Ureter (tissue), 1 donor: ENCODE measurements at regions not wholly inside any gene's neighbourhood (a gene's known extent, or its start where the extent isn't known, plus 50 kb on each side); places are given as distances from the start of the nearest gene placed in this dataset.

Experiments
- DNase-seq: peaks from one replicate; pipeline ENCODE4 v3.0.0-alpha.2; 2020; ENCODE audit warnings: low spot score
- donor health status: DM: yes; HTN: yes; CAD: no.

DNA sequence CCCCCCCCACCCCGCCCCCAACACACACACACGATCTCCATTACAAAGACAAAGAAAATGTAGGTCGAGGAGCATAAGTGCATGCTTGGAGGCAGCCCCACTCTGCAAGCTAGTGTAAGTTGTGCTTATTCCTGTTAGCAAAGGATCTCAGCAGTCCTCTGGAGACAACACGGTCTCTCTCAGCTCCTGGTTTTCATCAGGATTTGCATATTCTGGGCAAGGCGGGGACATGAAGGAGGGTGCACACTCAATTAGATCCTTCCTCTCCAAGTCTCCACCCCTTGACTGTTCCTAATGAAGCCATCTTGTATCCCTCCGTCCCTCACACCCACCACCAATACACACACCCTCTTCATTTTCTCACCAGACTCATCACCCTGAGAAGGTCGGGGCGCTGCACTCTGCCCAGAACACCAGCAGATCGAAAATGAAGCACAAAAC is 63.8 kb downstream of the MRPL46 start:
- no peak for DNase-seq

DNA sequence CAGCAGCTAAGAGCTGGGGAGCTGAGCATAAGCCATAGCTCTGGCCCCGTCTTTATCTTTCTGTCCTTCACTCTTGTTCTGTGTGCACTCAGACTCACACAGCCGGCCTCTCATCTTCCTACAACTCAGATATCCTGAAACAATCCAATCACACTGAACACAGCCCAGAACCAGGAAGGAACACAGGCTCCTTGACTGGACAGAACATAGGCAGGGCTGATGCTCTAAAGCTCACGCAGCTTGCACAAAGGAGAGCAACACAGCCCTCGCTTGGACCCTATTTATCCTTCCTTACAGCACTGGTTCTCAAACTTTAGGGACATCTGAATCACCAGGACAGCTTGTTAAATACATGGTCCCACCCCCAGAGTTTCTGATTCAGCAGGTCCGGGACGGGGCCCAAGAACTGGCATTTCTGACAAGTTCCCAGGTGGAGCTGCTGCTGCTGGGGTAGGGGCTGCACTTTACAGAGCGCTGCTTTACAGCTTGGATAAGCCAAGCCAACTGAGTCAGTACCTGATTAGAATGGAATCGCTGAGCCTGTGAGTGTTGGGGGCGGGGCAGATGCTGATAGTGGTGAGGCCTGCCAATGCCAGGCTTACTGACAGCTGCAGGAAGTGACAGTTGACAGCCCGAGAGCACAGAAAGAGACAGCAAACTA is 65.1 kb downstream of the MRPL46 start:
- DNase-seq, result no peak

DNA sequence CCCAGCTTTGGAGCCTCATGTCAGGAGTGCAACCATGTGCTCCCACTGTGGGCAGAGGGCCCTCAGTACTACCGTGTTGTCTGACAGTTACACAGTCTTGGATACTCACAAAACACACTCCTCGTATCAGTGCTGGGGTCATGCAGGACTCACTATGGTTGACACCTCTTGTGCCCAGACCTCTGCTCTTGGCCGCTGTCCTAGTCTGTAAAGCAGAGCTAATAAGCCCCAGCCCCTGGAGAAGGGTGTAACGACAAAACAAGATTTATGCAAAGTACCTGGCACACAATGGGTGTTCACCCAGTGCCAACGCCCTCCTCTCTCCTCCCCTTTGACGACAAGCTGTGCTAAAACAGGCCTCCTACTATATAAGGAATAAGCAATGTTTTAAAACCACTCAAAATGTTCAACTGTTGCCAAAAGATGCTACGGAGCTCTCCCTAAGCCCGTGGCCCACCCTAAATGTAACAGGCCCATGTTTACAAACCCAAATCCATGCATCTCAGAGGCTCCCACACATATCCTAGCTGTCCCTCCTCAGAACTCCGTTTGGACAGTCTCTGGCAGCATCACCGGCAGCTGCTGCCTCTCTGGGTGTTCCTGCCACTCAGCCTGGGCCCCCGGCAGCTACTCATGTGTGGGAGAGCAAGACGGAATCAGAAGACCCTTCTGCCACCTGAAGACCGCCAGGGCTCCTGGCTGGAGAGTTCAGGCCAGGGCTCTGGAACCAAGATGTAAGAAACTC is 65.8 kb downstream of the MRPL46 start:
- no peak for DNase-seq

- no peak for DNase-seq
Measured at GRCh38 chr15:88400591-88401250, 66.5 kb downstream of the MRPL46 start.

DNA sequence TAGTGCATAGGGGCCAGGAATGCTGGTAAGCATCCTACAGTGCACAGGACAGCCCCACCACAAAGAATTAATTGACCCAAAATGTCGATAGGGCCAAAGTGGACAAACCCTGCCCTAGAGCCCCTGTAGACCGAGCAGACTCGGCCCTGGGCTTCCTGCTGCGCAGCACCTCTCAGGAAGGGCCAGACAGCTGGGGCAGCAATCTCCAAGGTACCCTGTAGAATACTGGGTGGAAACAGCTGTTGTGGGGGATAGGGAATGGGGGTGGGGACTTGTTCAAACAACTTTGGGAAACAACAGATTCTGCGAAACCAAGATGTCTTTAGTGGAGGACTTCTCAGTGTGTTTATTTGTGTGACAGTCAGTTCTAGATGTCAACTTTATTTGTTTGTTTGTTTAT is 67.1 kb downstream of the MRPL46 start:
- no peak for DNase-seq

GRCh38 chr15:88399021-88399685 is 68.0 kb downstream of the MRPL46 start:
- DNase-seq, result no peak

DNA sequence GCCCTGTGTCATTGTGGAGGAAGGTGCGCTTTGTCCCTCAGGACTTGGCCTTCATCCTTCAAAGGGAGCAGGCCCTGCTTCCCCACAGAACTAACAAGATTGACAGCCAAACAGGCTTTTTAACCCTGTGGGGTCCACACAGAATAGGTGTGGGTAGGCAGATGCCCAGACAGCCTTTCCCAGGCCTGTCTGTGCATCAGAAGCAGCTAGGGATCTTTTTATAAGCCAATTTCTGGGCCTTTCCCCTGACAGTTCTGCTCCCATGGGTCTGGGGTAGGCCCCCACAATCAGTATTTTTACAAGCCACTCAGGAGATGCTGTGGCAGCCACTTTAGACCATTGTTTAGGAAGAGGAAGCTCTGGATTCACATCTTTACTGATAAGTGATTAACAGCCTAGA is 69.2 kb downstream of the MRPL46 start:
- no peak for DNase-seq

GRCh38 chr15:88397506-88397905 is 69.7 kb downstream of the MRPL46 start:
- no peak for DNase-seq

DNA sequence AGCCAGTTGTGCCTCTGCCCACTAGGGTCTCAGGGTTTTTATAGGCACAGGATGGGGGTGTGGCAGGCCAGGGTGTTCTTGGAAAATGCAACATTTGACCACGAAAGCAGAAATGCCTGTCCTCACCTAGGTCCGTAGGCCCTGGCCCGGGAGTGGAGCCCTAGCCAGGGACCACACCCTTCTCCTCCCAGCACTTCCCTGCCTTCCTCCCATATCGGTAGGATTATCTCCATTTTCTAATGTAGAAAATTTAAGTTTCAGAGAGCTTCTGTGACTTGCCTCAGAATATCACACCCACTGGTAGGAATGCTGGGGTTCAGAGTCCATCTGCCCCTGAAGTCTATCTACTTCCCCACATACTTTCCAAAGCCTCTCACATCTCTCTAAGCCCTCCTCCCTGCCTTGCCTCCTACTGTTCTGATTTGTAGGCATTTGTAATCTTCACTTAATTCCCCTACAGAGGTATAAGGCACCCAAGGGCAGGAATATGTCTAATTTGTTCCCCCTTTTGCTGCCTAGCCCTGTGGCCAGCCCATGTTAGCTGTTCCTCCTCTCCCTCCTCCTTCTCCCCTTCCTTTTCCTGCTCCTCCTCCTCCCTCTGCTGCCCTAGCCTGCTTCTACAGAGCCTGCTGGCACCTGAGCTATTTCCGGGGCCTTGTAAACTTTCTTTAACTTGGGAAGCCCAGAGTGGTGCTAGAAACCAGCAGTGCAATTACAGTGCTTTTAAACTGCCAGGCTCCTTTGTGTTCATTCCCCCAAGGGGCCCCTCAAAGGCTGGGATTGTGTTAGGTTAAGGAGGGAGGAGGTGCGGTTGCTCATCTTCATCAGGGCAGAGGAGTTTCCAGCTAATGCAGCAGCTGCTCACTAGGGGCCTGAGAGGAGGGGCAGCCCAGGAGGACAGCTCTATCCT is 71.1 kb downstream of the MRPL46 start:
- DNase-seq, result no peak

GRCh38 chr15:88395241-88395640 is 71.9 kb downstream of the MRPL46 start:
- no peak for DNase-seq

DNA sequence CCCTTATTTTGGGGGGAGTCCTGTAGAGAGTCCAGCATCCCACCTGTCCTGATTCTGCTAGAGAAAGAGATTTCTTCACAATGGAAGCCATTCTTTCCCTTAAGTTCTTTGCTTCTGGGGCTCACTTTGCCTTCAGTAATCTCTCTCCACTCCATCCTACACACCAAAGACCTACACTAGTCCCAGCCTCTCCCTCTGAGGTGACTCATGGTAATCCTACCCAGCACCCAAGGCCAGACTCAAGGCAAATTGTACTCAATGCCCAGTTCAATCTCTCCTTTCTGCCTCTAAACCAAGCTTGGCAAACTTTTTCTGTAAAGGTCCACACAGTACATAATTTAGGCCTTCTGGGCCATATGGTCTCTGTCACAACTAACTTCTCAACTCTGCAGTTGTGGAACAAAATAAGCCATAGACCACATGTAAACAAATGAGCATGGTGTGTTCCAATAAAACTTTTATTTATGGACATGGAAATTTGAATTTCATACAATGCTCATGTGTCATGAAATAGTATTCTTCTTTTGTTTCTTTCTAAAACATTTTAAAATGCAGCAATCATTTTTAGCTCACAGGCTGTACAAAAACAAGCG is 72.5 kb downstream of the MRPL46 start:
- DNase-seq, result no peak

- no peak for DNase-seq
Measured at GRCh38 chr15:88393719-88394519, 73.3 kb downstream of the MRPL46 start.

- DNase-seq, result no peak
Measured at GRCh38 chr15:88391700-88392099, 75.5 kb downstream of the MRPL46 start.

DNA sequence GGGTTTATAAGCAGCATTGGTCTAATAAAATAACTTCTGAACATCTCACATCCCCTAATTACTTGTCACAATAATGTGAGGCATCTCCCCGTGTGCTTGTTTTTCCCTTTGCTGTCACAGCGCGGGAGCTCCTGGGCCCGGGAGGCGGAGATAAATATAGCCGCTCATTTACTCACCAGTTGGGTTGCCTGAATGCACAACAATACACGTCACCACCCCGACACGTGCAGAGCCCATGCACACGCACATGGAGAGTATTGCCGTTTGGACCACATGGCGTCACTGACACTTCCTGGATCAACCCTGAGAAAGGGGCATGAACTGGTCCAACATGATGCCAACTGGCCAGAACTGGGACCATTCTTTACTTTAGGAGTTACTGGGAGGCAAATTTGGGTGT is 76.2 kb downstream of the MRPL46 start:
- no peak for DNase-seq

DNA sequence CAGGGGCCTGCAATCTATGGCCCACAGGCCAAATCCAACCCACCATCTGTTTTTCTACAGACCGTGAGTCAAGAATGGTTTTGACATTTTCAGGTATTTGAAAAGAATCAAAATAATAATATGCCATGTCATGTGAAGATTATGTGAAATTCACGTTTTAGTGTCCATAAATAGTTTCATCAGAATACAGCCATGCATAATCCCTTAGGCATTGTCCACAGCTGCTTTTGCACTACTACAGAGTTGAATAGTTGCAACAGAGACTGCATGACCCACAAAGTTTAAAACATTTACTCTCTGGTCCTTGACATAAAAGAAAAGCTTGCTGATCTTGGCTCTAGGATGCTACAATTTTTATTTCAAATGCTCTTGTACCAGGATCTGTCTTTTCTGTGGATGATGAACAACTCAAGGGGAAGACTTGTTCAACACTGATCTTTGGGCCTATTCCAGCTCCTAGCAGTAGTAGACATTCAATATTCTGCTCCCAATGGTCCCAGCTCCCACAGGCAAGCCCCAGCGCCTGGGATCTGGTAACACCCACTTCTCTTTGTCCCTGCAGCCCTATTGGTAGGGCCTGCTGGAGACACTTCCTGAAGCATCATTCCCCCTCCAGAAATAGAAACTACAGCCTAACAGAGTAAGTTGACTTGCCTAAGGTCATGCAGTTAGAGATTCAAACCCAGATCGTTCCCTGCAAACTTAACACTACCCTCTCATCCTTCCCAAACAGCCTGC is 76.9 kb downstream of the MRPL46 start:
- DNase-seq, result no peak

DNA sequence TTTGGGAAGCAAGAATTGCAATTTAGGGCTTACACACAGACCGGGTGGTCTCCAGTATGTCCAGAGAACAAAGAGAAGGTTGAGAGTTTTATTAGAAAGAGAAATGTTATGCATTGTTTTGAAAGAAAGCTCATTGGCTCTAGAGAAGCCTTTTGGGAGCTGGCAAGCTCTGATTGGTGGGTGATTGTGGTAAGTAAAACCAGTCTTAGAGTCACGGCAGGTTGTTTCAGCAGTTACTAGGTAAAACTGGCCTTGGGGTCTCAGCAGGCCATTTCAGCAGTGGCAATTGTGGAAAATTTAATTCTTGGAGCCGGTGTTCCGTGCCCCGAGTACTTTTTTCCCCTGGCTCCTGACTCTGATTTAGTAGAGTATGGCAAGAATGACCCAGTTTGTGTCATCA is 78.1 kb downstream of the MRPL46 start:
- DNase-seq, result no peak

DNA sequence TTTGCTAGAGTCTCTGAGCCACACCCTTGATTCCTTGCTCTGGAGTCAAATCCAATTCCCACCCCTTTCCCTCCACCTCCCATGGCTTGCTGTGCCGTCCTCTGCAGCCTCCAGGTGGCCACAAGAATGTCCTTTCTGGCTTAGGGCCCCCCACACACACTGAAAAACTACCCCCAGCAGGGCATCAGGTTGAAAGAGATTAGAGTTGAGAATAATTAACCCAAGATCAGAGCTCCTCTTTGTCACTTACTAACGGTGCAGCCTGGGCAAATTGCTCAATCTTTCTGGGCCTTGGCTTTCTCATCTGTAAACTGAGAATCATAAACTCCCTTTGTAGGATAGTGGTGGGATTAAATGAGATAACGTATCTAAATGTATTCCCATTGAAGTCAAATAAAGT is 78.5 kb downstream of the MRPL46 start:
- DNase-seq, result no peak

DNA sequence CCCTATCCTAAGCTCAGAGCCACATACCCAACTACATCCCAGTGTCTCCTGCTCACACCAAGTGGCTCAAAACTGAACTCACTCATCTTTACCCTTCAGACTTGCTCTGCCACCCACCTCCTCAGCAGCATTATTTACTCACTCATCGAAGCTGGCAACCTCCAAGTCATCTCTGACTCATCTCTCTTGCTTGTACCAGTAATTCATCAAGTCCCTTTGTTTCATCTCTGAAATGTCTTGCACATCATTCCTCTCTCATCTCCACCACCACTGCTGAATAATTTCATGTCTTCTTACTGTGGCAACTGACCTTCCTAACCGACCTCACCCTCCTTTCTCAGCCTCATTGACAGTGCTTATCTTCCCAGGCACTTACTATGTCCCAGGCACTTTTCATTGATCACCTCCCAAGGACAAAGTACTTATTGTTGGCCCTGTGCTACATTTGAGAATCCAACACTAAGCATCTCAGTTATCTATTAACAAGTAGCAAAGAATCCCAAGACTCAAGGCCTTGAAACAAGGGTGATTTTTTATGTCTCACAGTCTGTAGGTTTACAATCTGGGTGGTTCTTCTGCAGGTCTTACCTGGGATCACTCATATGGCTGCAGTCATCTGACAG is 82.0 kb downstream of the MRPL46 start:
- no peak for DNase-seq

DNA sequence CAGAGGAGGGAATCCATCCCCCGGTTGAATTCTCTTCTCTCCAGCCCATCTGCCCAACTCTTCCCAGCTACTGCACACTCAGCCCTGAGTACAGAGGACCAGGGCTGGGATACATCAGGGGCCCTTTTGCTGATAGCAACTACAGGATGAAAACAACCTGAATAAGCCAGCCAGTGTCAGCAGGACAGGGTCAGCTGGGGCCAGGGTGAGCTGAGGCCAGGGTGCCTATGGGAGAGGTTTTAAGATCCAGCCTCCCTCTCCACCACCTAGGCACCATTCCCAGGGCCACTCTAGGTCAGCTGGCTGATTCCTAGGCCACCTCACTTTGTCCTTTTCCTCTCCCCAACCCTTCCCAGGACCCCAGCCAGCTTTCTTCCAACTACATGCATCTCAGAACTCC is 83.8 kb downstream of the MRPL46 start:
- no peak for DNase-seq
